HEK293 (cell line): ENCODE measurements at regions not wholly inside any gene's neighbourhood (a gene's known extent, or its start where the extent isn't known, plus 50 kb on each side); places are given as distances from the start of the nearest gene placed in this dataset.
A peak's percentile ranks its signal among the peaks of the same experiment; 100 is the strongest.

ENCODE experiments used
- CTCF ChIA-PET: fragments of 350-600 bp; formaldehyde crosslinking; extraction: SDS; loops from one replicate; lab custom pipeline; 2021; ENCODE audit warnings: antibody characterized with exemption; lab: Yijun Ruan, JAX
- POLR2A ChIA-PET: fragments of 300-600 bp; formaldehyde crosslinking; extraction: SDS; loops from one replicate; lab custom pipeline; 2020; ENCODE audit warnings: antibody characterized with exemption, inconsistent platforms; lab: Yijun Ruan, JAX
- H3K27ac ChIP-seq: fragments of 200-500 bp; sonication (Bioruptor generic); 2 replicates; pipeline ENCODE4 v1.5.1; 2014; ENCODE audit warnings: low read depth, low read length, control low read depth, inconsistent platforms; ENCODE audit errors: extremely low read depth
- H3K36me3 ChIP-seq, 2 experiments: fragments of 200-500 bp in 1 of 2; sonication (Bioruptor generic) in 1 of 2; 1 replicate in 1 of 2; 2 replicates in 1 of 2; pipeline ENCODE4 v1.5.1; 2014 to 2017; ENCODE audit warnings: inconsistent platforms in 2 of 2, low read length in 2 of 2; ENCODE audit not compliant: control insufficient read depth in 2 of 2, insufficient read depth in 1 of 2
- H3K4me1 ChIP-seq: fragments of 200-500 bp; sonication (Bioruptor generic); 2 replicates; pipeline ENCODE4 v1.5.1; 2014; ENCODE audit warnings: mild to moderate bottlenecking, low read length, inconsistent platforms; ENCODE audit not compliant: control insufficient read depth, insufficient read depth
- H3K4me3 ChIP-seq: 2 replicates; pipeline ENCODE4 v1.5.1; 2011; ENCODE audit warnings: low read depth, mild to moderate bottlenecking, control low read depth, low read length, moderate library complexity
- H3K9me3 ChIP-seq: fragments of 200-500 bp; sonication (Bioruptor generic); 2 replicates; pipeline ENCODE4 v1.5.1; 2014; ENCODE audit warnings: low read depth, low read length, inconsistent platforms; ENCODE audit not compliant: control insufficient read depth, insufficient read depth
- GLIS1 ChIP-seq: fragments of 450-650 bp; formaldehyde crosslinking; IDR thresholded peaks from 2 replicates; pipeline ENCODE4 v1.5.1; 2016; ENCODE audit warnings: missing biosample characterization, missing genetic modification characterization
- KLF7 ChIP-seq: fragments of 450-650 bp; formaldehyde crosslinking; IDR thresholded peaks from 2 replicates; pipeline ENCODE4 v1.5.1; 2016; ENCODE audit warnings: missing biosample characterization, missing genetic modification characterization, borderline replicate concordance
- YY1 ChIP-seq: fragments of 450-650 bp; formaldehyde crosslinking; IDR thresholded peaks from 2 replicates; pipeline ENCODE4 v1.5.1; 2018; ENCODE audit warnings: missing biosample characterization, missing genetic modification characterization
- ZBTB1 ChIP-seq: fragments of 450-650 bp; formaldehyde crosslinking; IDR thresholded peaks from 2 replicates; pipeline ENCODE4 v1.5.1; 2016; ENCODE audit warnings: missing biosample characterization, missing genetic modification characterization
- ZBTB20 ChIP-seq: fragments of 450-650 bp; formaldehyde crosslinking; IDR thresholded peaks from 2 replicates; pipeline ENCODE4 v1.5.1; 2016; ENCODE audit warnings: missing biosample characterization, missing genetic modification characterization
- ZBTB21 ChIP-seq: fragments of 450-650 bp; formaldehyde crosslinking; IDR thresholded peaks from 2 replicates; pipeline ENCODE4 v1.5.1; 2017; ENCODE audit warnings: missing biosample characterization, missing genetic modification characterization
- ZFP37 ChIP-seq: fragments of 450-650 bp; formaldehyde crosslinking; IDR thresholded peaks from 2 replicates; pipeline ENCODE4 v1.5.1; 2016; ENCODE audit warnings: missing biosample characterization, missing genetic modification characterization
- ZNF10 ChIP-seq: fragments of 450-650 bp; formaldehyde crosslinking; IDR thresholded peaks from 2 replicates; pipeline ENCODE4 v1.5.1; 2017; ENCODE audit warnings: missing biosample characterization, missing genetic modification characterization
- ZNF2 ChIP-seq: fragments of 450-650 bp; formaldehyde crosslinking; IDR thresholded peaks from 2 replicates; pipeline ENCODE4 v1.5.1; 2016; ENCODE audit warnings: missing biosample characterization, missing genetic modification characterization
- ZNF335 ChIP-seq: fragments of 450-650 bp; formaldehyde crosslinking; conservative IDR thresholded peaks from 2 replicates; pipeline ENCODE4 v1.5.1; 2016; ENCODE audit warnings: missing biosample characterization, missing genetic modification characterization
- ZNF341 ChIP-seq: fragments of 450-650 bp; formaldehyde crosslinking; IDR thresholded peaks from 2 replicates; pipeline ENCODE4; 2016; ENCODE audit warnings: low read depth, missing biosample characterization, missing genetic modification characterization
- ZNF37A ChIP-seq: fragments of 450-650 bp; IDR thresholded peaks from 2 replicates; pipeline ENCODE4 v1.5.1; 2018; ENCODE audit warnings: missing biosample characterization, missing genetic modification characterization
- ZNF521 ChIP-seq: fragments of 450-650 bp; formaldehyde crosslinking; IDR thresholded peaks from 2 replicates; pipeline ENCODE4 v1.5.1; 2017; ENCODE audit warnings: missing biosample characterization, mild to moderate bottlenecking, missing genetic modification characterization
- ZNF544 ChIP-seq: fragments of 450-650 bp; formaldehyde crosslinking; IDR thresholded peaks from 2 replicates; pipeline ENCODE4 v1.5.0; 2017; ENCODE audit warnings: missing biosample characterization, missing genetic modification characterization
- ZNF654 ChIP-seq: fragments of 450-650 bp; formaldehyde crosslinking; IDR thresholded peaks from 2 replicates; pipeline ENCODE4 v1.5.1; 2016; ENCODE audit warnings: low read depth, missing biosample characterization, missing genetic modification characterization
- ZNF660 ChIP-seq: fragments of 450-650 bp; IDR thresholded peaks from 2 replicates; pipeline ENCODE4 v1.5.1; 2018; ENCODE audit warnings: missing biosample characterization, mild to moderate bottlenecking, missing genetic modification characterization
- ZNF664 ChIP-seq: fragments of 450-650 bp; formaldehyde crosslinking; IDR thresholded peaks from 2 replicates; pipeline ENCODE4 v1.5.1; 2016; ENCODE audit warnings: missing biosample characterization, missing genetic modification characterization
- ZNF776 ChIP-seq: fragments of 450-650 bp; formaldehyde crosslinking; IDR thresholded peaks from 2 replicates; pipeline ENCODE4 v1.5.0; 2017; ENCODE audit warnings: missing biosample characterization, missing genetic modification characterization, borderline replicate concordance
- ZNF785 ChIP-seq: fragments of 450-650 bp; formaldehyde crosslinking; IDR thresholded peaks from 2 replicates; pipeline ENCODE4 v1.5.1; 2016; ENCODE audit warnings: missing biosample characterization, missing genetic modification characterization
- ZNF830 ChIP-seq: fragments of 450-650 bp; IDR thresholded peaks from 2 replicates; pipeline ENCODE4 v1.5.0; 2018; ENCODE audit warnings: missing biosample characterization, missing genetic modification characterization, low read depth, mild to moderate bottlenecking, moderate library complexity
- TF ChIP-seq, protein P1 (sequence below): fragments of 450-650 bp; formaldehyde crosslinking; IDR thresholded peaks from 2 replicates; pipeline ENCODE4 v1.5.1; 2016; ENCODE audit warnings: missing biosample characterization, missing genetic modification characterization

DNA sequence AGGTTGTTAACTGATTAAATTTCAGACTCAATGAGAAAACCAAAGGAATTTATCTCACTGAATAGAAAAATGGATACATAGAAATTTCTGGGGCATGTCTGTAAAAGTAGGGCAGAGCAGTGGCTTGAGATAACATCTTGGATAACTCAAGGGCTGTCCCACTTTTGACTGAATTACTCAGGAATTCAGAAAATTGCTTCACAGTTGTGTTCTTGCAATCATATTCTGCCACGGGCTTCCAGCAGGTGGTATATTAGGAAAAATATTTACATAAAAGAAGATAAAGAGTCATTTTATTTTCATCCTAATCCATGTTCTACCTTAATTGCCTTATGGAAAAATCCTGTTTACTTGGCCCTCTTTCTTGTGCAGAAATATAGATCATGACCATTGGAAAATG is 156.4 kb upstream of the AKIRIN2 start:
- TF ChIP-seq ZFP37 (tag by site-specific recombination) (no peak), KLF7 (no peak)
- TF ChIP-seq, protein P1, sequence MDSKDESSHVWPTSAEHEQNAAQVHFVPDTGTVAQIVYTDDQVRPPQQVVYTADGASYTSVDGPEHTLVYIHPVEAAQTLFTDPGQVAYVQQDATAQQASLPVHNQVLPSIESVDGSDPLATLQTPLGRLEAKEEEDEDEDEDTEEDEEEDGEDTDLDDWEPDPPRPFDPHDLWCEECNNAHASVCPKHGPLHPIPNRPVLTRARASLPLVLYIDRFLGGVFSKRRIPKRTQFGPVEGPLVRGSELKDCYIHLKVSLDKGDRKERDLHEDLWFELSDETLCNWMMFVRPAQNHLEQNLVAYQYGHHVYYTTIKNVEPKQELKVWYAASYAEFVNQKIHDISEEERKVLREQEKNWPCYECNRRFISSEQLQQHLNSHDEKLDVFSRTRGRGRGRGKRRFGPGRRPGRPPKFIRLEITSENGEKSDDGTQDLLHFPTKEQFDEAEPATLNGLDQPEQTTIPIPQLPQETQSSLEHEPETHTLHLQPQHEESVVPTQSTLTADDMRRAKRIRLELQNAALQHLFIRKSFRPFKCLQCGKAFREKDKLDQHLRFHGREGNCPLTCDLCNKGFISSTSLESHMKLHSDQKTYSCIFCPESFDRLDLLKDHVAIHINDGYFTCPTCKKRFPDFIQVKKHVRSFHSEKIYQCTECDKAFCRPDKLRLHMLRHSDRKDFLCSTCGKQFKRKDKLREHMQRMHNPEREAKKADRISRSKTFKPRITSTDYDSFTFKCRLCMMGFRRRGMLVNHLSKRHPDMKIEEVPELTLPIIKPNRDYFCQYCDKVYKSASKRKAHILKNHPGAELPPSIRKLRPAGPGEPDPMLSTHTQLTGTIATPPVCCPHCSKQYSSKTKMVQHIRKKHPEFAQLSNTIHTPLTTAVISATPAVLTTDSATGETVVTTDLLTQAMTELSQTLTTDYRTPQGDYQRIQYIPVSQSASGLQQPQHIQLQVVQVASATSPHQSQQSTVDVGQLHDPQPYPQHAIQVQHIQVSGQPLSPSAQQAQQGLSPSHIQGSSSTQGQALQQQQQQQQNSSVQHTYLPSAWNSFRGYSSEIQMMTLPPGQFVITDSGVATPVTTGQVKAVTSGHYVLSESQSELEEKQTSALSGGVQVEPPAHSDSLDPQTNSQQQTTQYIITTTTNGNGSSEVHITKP: peak; percentile 68
- Histone ChIP-seq H3K4me1 (no peaks in the 10 kb centered on the region), H3K27ac (no peak overlapping the region), H3K36me3 (no peaks in the 10 kb centered on the region), H3K9me3 (no peaks in the 10 kb centered on the region), H3K4me3 (no peak overlapping the region)
- ChIA-PET POLR2A (no interaction called here), CTCF (no interaction called here)

DNA sequence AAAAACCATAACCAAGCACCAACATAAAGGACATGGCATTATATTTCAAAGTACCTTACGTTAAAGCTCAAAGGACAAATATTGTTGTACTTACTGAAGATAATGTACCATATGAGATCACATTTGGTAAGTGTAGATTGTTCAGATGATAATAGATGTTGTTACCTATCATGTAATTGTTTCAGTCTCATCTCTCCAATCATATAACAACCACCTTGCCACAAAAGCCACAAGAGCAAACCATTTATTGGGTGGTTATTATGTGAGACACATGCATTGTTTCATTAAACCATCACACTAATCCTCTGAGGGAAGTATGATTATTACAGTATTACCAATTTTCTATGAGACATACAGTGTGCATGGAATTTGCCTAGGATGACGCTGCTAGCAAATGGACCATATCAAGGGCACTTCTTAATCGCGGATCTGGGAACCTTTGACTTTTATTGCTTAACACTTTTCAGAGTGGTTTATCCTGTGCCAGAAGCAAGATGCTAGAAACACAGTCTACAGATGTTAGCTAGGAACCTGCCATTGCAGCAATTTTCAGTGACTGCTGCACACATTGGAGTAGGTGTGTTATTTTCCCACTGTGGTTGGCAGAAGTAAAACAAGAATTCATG is 149.8 kb upstream of the AKIRIN2 start:
- ChIA-PET POLR2A (no interaction called here), CTCF (interaction anchor here (1.3 kb wide), 1 partner anchor 20 kb away, joined by 3 read pairs; no protein-coding TSS in a partner anchor)
- Histone ChIP-seq H3K9me3 (no peaks in the 10 kb centered on the region), H3K36me3 (no peaks in the 10 kb centered on the region), H3K4me3 (no peak overlapping the region), H3K4me1 (0 out of 2 replicates have a peak, but pooled peaks cover 2% of the 10 kb centered on the region), H3K27ac (no peak overlapping the region)
- TF ChIP-seq ZBTB20: no peak
- TF ChIP-seq ZNF654 (tag by site-specific recombination): no peak
- no peak for TF ChIP-seq ZNF544
- TF ChIP-seq ZNF785 (tag by site-specific recombination): no peak
- TF ChIP-seq YY1 (tag by site-specific recombination): no peak

DNA sequence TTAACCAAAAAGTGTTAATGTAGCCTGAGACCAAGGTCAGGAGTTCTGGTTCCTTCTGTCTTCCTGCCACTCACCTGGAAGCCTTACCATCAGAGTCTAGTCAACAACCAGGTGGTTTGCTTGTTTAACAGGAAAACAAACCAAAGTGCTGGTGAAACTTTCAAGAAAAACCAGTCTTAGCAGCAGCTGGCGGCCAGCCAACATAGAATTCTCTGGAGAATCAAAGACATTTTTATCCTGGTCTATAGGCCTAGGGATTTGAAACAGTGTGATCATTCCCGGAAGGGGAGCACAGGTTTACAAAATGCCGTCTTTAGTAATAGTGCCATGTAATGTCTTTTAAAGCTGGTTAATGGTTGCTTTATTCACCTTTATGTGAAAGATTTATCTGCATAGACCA is 146.6 kb upstream of the AKIRIN2 start:
- Histone ChIP-seq H3K4me3 (no peak overlapping the region), H3K4me1 (peaks cover 6% of the 10 kb centered on the region; the same call in 1 of the 2 replicates), H3K9me3 (no peaks in the 10 kb centered on the region), H3K36me3 (no peaks in the 10 kb centered on the region), H3K27ac (no peak overlapping the region)
- TF ChIP-seq ZNF830 (no peak), ZNF776 (no peak), ZNF37A (tag by site-specific recombination) (no peak), ZNF335 (tag by site-specific recombination) (no peak), ZNF2 (tag by site-specific recombination) (no peak), ZNF660 (tag by site-specific recombination) (no peak), GLIS1 (no peak), ZBTB1 (no peak), ZNF341 (tag by site-specific recombination) (no peak), ZNF10 (no peak)
- CTCF ChIA-PET: interaction anchor here (0.6 kb wide), 1 partner anchor 70 kb away, joined by 3 read pairs; no protein-coding TSS in a partner anchor
- POLR2A ChIA-PET: no interaction called here

DNA sequence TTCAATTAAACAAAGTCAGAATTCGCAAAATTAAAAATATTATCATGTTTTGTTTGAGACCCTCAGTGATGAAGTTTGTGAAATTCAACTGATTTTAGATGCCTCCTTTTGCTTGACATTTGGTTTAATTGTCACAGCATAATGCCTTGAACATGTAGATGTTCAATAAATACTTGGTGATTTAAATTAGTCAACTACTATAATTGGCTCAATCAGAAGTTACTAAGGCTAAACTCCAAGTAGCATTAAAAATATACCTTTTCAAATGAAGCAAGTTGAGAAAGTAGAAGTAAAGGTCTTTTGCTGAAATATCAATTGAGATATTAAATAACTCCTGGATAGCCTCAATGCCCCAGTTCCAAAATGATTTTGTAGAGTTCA is 145.8 kb upstream of the AKIRIN2 start:
- CTCF ChIA-PET: no interaction called here
- peaks cover 6% of the 10 kb centered on the region; the same call in 1 of the 2 replicates for H3K4me1 ChIP-seq
- H3K4me3 ChIP-seq: no peak overlapping the region
- H3K36me3 ChIP-seq: no peaks in the 10 kb centered on the region
- POLR2A ChIA-PET: no interaction called here
- no peak overlapping the region for H3K27ac ChIP-seq
- no peak for TF ChIP-seq ZBTB21
- TF ChIP-seq ZNF521 (tag by site-specific recombination): no peak
- TF ChIP-seq ZNF664 (tag by site-specific recombination): peak; percentile 98
- H3K9me3 ChIP-seq: no peaks in the 10 kb centered on the region
